HG03432 (cell line): ENCODE measurements at regions not wholly inside any gene's neighbourhood (a gene's known extent, or its start where the extent isn't known, plus 50 kb on each side); places are given as distances from the start of the nearest gene placed in this dataset.
A peak's percentile ranks its signal among the peaks of the same experiment; 100 is the strongest.

ENCODE experiments used
- ATAC-seq: cut with Tn5 transposase; IDR thresholded peaks from one replicate; pipeline ENCODE4 v1.9.1; 2021; ENCODE audit warnings: mild to moderate bottlenecking, moderate library complexity; ENCODE audit not compliant: unreplicated experiment

DNA sequence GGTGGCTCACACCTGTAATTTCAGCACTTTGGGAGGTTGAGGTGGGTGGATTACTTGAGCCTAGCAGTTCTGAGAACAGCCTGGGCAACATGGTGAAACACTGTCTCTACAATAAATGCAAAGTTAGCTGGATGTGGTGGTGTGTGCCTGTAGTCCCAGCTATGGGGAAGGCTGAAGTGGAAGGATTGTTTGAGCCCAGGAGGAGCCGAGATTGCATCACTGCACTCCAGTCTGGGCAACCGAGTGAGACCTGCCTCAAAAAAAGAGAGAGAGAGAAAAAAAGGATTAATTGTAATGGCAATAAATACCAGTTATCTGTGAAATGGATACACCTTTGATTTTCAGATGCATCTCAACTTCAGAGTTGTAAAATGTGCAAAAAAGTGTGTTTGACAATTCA lies 58.8 kb downstream of the SPRY1 start:
- no peak for ATAC-seq

DNA sequence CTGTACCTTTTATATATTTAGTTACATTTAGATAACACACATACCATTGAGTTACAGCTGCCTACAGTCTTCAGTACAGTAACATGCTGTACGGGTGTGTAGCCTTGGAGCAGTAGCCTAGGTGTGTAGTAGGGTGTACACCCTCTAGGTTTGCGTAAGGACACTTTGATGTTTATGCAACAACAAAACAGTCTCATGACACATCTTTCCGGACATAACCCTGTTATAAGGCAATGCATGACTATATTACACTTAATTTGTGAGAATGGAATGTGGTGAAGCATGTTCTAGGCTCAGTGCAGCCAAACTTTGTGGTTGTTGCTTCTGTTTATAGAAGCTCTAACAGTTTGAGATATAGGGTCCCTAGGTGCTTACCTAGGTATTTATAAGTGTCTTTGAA lies 65.4 kb downstream of the SPRY1 start:
- no peak for ATAC-seq

DNA sequence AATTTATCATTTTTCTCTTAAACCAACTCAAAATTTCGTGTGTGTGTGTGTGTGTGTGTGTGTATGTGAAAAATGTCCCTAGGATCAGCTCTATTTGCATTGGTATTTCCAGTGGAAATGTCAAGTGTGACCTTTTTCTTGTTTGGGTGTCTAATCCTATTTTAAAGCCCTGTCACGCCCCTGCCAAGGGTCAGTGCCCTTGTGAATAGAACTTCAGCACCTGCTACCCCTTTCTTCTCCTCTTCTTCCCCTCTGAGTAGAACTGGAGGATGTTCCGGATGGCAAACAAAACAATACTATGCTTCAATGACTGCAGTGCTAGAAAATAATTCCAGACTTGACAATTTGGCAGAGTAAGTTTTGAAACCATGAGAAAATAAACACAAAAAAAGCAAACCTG lies 67.3 kb downstream of the SPRY1 start:
- ATAC-seq: no peak

DNA sequence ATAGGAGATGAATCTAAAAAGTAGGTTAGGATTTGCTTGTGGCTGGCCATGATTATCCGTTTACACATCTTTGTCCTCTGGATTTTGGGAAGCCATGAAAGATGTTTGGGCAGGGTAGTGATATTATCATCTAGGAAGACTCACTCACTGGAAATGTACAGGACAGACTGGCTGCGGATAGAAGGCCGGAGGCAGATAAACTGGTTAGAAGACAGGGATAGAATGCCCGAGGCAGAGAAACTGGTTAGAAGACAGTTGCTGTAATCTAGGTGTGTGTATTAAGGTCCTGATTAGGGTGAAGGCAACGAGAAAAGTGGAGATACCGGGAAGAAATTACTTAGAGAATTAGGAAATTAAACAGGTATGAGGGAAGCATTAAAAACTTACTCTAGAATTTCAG lies 68.8 kb downstream of the SPRY1 start:
- ATAC-seq: no peak

DNA sequence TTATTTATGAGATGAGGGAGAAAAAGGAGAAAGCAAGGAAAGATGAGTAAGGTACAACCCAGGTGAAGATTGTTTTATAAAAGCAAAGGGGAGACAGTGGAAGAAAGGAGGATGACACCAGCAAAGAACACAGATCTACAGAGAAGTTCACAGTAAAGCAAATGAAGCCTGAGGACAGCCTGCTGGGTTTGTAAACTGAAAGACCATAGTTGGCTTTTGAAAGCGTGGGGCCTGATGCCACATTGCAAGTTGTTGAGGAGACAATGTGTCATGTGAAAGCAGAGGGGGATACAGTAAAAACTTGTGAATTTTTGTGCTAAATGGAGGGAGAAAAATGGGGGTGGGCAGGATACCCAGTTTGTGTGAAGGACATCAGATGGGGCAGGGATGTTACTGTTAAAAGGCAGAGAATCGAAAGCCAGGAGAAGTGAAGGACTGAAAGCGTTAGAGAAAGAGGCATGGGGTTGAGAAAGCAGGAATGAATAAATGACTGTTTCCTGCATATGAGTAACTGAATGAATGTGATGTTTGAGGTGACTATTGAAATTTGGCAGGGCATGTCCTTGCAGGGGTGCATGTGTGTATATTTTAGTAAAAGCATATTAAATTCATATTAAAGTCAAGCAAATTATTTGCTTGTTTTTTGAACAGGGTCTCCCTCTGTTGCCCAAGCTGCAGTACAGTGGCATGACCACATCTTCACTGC lies 69.6 kb downstream of the SPRY1 start:
- ATAC-seq: no peak

DNA sequence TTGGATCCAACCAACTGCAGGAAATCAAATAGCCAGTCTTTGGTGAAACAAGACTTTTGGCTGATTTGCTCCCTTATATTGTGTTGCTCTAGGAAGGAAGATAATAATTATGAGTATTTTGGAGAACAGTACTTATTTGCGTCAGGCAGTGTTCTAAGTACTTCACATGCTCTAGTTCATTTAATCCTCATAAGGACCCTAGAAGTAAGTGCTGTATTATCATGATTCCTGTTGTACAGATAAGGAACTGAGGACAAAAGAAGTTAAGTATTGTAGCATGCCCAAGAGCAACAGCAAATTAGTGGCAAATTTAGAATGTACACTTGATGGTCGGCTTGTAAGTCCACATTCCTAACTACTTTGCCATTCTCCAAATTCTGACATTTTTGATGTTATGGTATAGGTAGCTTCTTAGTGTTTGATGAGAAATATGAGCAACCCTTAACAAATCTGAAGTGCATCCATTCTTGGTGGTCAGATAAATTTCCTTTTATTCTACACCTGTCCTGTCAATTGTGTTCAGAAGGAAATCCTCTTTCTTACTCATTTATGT lies 72.0 kb downstream of the SPRY1 start:
- ATAC-seq: no peak

DNA sequence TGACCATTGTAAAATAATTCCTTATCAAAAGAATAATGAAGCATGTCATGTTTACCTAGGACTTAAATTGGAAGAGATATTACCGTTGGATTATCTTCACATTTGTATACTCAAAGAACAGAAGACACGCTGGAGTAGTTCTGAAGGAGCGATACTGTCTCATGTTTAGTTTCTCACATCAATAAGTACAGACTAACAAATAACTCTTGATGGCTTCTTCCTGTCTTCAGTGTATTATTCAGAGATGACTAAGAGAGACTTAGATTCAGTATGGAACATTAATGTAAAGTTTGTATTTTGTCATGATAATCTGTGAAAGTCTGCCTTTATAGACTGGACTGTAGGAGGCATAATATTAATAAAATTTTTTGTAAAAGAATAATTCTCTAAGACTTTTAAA lies 72.7 kb downstream of the SPRY1 start:
- ATAC-seq: peak; percentile 63

DNA sequence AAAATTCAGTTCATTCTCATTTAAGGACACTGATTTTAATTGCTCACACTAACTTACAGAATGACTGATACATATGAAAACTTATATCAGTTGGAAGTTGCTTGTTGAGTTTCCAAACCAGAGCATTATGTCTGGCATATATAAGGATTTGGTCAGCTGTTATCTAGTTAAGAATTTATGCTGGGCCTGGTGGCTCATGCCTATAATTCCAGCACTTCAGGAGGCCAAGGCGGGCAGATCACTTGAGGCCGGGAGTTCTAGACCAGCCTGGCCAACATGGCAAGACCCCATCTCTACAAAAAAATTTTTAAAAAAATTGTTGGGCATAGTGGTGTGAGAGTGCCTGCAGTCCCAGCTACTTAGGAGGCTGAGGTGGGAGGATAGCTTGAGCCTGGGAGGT lies 73.1 kb downstream of the SPRY1 start:
- ATAC-seq: peak; percentile 19

DNA sequence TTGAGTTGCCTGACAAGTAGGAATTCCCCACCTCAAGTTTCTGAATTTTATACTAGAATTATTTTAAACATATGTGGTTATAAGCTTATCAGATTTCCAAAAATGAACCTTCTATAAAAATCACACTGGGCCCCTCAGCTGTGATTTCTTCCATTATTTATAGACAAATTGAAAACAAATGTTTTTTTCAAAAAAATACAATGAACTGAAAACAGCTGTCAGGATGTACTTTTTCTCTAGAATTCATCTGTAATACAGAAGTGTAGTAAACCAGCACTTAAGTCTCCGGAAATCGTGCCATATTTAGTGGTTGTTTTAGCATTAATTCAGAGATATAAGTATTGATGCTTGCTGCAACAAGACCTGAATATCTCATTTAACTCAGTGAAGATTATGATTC lies 74.0 kb downstream of the SPRY1 start:
- ATAC-seq: no peak

DNA sequence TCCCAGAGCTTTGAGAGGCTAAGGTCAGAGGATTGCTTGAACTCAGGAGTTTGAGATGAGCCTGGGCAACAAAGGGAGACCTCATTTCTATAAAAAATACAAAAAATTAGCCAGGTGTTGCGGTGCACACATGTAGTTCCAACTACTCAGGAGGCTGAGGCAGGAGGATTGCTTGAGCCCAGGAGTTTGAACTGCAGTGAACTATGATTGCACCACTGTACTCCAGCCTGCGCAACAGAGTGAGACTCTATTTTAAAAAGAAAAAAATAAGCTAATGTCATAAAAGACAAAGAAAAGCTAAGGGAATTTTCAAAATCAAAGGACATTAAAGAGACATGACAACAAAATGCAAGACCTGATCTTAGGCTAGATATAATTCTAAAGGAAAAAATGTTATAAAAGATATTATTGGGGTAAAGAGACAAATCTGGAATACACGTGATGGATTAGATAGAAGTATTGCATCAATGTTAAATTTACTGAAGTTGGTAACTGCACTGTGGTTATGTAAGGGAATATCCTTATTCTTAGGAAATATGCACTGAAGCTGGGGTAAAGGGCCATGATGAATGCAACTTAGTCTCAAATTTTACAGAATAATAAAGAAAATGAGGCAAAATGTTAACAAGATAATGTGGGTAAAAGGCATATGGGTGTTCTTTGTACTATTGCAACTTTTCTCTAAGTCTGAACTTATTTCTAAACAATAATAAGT lies 75.2 kb downstream of the SPRY1 start:
- ATAC-seq: no peak

DNA sequence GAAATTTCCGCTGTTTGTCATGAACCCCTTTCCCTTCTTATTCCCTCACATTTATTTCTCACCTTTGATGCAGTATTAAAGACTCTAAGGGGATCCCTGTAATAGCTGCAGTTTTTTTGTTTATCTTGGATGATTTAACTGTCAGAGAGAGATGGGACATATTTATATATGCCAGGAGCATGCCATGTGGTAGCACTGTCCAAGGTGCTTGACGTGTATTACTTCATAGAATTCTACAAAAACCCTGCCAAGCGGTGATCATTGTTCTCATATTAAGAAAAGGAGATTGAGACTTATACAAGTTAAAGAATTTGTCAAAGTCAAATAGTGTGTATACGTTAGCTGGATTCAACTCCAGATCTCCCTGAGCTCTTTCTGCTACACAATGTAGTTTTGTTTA lies 78.2 kb downstream of the SPRY1 start:
- no peak for ATAC-seq

DNA sequence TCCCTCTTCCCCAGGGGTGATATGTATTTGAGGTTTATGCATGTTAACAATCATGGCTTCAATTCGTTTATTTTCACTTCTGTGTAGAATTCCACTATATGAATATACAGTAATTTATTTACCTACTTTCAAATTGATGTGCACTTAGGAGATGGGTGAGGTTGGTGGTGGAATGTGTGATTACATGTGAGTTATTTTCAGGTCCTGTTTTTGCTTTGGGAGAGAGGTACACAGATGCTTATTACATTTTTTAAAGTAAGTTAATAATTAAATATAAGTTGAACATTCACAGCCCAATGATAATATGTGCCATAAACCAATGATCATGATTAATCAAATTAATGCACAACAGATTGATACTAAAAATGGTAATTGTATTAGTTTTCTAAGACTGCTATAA lies 79.5 kb downstream of the SPRY1 start:
- peak; percentile 32 for ATAC-seq

DNA sequence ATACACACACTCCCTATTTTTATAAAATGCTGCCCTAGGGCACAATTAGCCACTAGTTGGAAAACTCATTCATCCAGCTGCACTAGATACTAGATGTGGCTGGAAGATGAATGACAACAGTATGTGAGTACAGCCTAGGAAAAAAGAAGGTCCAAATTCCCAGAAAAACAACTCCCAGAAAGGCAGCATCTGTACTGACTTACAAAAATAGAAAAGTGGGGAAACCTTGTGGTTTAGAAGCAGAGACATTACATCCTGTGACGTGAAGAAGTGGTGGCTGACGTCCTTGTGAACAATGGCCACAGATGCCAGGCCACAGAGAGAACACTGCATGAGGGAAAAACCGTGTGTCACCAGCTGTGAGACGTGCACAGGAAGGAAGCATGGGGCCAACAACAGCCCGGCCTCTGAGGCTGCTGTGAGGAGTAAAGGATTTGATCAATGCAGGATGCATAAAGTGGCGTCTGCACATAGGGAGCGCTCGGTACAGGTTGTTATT lies 81.2 kb downstream of the SPRY1 start:
- peak; percentile 70 for ATAC-seq

DNA sequence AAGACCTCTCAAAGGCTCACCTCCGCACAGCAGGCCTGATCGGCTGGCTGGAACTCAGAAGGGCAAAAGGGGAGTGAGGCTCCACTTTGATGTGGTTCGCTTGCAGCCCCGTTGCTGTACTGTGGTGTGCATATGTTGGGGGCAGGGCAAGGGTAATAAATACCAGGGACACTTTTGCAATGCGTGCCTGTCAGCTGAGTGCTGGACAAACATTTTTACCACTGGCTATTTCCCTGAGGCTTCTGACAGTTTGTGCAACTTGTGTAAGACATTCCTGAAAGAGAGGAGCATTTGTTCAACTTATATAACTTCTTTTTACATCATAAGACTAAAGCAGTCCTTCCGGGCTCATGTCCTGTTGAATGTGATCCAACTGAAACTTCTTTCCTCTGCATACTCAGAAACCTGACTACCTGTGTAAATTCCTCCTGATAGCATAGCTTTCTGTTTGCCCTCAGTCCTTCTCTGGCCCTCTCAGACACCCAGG lies 82.3 kb downstream of the SPRY1 start:
- no peak for ATAC-seq

DNA sequence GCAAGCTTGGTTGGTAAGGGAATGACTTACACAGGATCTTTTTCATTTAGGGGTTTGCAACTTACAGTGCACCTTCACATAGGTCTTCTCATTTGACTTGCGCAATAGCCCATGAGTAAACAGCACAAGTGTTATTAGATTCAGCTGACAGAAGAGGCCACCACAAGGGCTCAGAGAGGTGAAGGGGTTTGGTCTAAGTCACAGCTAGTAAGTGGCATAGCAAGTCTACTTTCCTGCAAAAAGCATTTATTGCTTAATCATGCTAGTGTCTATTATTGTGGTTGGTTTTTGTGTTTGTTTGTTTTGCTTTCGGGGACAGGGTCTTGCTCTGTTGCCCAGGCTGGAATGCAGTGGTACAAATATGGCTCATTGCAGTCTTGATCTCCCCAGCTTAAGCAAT lies 83.3 kb downstream of the SPRY1 start:
- ATAC-seq: no peak

DNA sequence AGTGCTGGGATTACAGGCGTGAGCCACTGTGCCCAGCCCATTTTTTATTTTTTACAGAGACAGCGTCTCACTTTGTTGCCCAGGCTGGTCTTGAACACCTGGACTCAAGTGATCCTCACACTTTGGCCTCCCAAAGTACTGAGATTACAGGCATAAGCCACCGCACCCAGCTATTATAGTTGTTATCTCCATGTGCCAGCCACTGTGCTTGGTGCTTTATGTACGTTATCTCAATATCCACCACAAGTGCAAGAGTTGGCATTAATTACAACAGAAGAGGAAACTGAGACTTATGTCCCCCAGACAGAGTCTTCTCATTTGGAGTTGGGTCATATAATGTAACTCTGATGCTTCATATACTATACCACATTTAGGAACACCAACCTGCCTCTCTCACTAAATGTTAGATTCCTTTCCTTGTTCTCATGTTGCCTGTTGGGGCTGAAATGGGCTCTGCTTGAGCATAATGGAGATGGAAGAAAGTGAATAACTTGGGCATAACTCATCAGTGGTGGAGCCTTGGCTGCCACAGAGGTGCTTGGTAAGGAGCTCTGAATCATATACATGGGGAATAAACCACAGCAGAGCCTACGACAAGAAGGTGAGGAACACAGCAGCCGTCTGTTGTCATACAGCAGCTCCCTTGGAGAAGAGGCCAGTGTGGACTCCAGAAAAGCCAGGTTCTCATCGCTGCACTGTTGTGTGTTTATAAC lies 84.3 kb downstream of the SPRY1 start:
- ATAC-seq: no peak

DNA sequence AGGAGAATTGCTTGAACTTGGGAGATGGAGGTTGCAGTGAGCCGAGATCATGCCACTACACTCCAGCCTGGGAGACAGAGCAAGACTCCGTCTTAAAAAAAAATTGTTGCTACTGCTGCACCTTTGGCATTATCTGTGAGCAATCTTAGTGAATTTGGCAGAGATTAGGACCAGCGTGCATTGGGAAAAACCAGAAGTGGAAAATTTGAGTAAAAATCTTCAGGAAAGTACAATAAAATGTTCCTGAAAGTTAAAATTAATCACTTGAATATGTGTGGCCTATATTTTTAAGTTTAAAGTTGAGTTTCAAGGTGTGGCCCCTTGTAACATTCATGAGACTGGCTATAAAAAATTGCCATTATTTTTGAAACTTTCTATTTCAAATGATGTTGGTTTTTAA lies 85.1 kb downstream of the SPRY1 start:
- no peak for ATAC-seq

DNA sequence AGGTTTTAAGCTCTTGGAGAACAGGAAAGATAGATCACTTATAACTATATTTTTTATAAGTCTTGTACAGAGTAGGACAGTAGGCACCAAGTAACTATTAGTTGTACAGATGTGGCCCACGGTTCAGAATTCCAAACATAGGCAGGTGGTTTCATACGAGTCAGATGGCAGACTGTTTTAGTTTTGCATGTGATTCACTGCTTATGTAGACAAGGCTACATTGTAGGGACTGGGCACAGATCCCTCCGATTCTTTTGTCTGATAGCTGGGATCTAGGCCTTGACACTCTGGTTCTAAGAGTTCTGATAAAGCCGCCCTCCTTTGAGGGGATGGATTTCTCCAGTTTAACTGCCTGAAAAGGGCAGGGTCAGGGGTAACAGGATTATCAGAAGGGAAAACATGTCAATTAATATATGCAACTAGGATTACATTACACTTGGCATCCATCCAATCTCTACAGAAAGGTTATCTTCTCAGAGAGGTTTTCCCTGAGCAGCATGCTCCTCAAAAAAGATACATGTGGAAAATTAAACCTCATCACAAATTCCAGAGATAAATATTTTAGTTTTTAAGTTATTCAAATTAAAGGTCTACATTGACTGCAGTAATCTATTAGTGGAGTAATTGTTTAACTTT lies 87.8 kb downstream of the SPRY1 start:
- ATAC-seq: no peak

DNA sequence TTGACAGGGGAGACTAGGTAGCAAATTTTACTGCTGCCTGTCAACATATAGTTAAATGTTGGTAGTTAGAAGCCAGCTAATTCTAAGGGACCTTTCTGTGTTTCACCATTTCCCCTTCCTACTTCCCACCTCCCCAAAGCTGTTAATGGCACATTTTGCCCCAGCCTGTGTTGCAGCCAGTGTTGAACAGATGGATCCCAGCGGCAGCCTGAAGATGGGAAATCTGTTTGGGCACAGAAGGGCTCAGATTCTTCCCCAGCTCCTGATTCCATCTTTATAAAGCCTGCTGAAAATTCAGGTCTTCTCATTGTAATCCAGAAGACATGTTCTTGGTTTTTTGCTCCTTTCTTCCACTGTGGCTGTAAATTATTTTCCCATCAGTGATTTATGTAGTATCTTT lies 89.0 kb downstream of the SPRY1 start:
- ATAC-seq: no peak

DNA sequence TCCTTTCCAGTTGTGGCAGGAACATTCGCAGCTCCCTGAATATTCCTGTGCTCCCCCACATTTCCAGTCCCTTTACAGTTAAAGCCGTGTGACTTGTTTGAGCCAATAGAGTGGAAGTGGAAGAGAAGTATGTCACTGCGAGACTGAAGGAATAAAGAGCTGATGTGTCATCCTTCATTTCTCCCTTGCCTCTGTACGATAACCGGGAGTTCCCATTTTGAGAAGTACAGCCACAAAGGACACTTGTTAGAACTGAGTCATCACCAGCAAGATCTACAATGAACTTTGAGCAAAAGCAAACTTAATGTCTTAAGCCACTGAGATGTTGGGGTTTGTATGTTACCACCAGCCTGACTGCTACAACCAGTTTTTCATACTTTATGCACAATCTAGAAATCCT lies 92.3 kb downstream of the SPRY1 start:
- ATAC-seq: peak; percentile 96

DNA sequence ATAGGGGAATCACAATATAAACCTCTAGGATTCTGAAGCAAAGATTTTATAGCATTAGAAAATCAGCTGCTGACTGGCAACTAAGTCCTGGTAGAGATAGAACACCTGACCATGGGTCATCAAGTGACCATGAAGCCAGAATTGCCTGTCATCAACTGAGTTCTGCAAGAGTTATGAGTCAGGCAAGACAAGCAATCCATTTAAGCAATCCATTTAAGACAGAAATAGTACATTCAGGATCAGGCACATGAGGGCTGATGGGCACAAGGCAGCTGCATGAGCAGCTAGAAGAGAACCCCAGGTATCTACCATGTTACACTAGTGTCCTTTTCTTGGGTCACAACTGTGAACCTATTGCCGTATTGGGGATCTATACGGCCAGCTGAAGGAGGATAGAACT lies 98.9 kb downstream of the SPRY1 start:
- no peak for ATAC-seq
